NCI-H128 (cell line): ENCODE measurements at regions not wholly inside any gene's neighbourhood (a gene's known extent, or its start where the extent isn't known, plus 50 kb on each side); places are given as distances from the start of the nearest gene placed in this dataset.

ENCODE experiments used
- DNase-seq: peaks from one replicate; lab custom pipeline; 2025; ENCODE audit not compliant: unreplicated experiment; lab: John Stamatoyannopoulos, UW

DNA sequence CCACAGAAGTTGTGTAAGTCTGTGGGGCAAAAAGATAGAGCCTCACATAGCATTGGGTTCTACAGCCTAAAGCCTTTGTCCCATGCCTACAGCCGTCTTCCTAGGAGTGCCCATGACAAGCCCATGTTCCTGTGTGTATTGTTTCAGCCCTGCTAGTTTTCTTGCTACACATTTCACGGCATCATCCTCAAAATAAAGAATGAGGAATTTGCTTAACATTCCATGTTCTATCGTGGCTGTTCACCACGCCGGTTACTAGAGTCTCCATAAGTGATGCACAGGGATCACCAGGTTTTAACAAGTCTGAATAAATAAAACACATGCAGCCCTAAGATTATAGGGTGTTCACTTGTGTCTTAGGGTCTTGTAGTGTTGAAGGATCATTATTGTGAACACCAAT, 87.4 kb upstream of the NGF start:
- no peak for DNase-seq

- DNase-seq: no peak
Observed at GRCh38 chr1:115423776-115424175, 85.7 kb upstream of the NGF start.

DNA sequence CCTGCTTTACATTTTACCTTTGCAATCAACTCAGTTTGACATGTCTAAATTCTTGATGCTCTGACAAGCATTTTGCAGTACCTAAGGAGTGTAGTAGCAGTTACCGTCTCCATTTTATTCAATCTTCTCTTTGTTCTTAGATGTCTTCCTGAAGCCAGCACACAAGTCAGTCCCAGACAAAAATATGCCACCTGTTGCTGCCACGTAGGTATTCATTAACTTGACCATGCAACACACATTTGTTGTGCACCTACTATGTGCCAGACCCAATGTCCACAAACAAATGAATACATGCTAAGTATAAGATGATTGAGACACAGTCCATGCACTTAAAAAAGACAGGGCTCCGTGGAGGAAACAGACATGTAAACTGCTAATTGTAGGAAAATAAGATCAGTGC, 81.5 kb upstream of the NGF start:
- DNase-seq: no peak

DNA sequence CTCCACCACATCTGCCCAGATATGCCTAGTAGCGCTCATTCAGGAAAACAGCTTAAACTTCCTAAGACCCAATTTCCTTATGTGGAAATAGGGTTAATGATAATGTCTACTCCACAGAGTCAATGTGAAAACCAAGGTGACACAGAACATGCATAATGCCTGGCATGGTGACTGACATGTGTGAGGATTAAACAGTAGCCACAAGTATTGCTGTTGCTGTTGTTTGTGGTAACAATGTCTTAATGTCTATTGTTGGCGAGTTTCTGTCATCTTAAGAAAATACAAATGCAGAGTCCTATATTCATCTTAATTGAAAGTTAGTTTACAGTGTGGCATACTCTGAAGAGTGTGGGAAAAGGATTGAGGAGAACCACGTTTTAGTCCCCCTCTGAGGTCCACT, 75.6 kb upstream of the NGF start:
- no peak for DNase-seq

DNA sequence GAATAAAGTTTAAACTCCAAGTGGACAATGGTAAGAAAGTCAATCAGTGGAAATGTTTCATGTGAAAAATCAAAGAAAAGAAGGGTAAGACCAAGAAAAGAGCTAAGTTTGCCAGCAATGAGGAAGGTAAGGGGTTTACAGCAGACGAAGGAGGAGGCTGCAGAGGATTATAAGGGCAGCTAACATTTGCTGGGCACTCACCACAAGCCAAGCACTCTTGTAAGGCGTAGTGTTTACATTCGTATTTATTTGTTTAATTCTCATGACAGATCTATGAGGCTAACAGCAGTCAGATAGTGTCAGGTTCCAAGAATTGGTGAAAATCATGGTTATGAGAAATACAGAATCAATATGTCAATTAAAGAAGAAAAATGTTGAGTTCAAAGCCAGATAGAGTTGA, 75.2 kb upstream of the NGF start:
- no peak for DNase-seq

DNA sequence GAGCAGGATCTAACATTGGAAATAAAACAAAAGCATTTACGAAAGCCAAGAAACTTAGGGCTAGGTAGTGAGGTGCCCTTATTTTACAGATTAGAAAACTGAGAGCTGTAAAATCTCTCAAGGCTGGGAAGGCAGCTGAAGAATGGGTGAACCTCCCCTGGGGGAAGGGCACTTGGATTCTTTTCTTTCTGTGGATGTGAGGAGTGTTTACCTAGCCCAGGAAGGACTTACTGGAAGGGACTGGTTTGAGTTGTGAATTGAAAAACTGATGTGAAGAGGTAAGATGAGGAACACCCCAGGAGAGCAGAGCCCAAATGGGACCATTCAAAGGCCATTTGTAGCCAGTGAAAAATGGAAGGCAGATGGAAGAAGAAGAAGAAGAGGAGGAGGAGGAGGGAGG, 74.7 kb upstream of the NGF start:
- no peak for DNase-seq

- no peak for DNase-seq
Observed at GRCh38 chr1:115412286-115412685, 74.2 kb upstream of the NGF start.

DNA sequence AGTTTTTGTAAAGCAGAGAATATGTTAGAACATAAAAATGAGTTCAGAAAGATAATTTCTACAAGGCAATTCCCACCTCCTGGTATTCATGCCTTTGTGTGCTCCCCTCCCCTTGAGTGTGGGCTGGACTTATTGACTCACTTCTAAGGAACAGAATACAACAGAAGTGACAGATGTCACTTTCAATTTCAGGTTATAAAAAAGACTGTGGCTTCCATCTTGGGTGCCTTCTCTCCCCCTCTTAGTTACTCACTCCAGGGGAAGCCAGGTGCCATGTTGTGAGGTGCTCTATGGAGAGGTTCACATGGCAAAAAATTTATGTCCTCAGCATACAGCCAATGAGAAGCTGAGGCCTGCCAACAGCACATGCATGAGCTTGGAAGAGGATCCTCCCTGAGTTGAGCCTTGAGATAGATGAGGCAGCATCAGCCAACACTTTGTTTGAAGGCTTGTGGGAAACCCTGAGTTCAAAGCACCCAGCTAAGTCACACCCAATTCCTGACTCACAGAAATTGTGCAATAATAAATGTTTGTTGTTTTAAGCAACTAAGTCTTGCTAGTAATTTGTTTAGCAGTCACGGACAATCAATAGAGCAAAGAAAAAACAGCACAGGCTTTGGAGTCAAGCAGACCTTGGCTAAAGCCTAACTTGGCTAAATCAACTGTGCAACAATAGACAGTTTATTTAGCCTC, 73.5 kb upstream of the NGF start:
- no peak for DNase-seq

- no peak for DNase-seq
Observed at GRCh38 chr1:115409094-115410015, 71.3 kb upstream of the NGF start.

- no peak for DNase-seq
Observed at GRCh38 chr1:115408533-115408932, 70.5 kb upstream of the NGF start.

- no peak for DNase-seq
Observed at GRCh38 chr1:115404911-115405310, 66.9 kb upstream of the NGF start.

DNA sequence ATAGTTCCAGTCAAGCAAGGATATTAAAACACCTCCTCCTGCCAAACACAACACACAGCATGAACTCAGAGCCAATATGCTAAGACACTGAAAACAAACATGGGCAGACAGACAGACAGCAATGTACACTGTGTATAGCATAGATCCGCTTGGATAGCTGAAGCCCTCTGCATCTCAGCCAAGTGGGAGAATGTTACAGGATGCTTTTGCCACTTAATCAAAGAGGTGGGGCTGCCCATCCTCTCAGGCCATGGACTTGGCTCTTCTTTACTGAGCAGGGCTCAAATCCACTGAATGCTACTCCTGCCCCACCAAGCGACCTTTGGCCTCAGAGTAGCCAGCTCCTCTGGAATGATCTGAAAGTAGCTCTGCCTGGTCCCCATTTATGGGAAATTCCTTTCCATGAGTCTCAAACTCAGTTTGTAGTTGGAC, 64.7 kb upstream of the NGF start:
- no peak for DNase-seq

GRCh38 chr1:115401676-115402075, 63.6 kb upstream of the NGF start:
- DNase-seq: no peak

DNA sequence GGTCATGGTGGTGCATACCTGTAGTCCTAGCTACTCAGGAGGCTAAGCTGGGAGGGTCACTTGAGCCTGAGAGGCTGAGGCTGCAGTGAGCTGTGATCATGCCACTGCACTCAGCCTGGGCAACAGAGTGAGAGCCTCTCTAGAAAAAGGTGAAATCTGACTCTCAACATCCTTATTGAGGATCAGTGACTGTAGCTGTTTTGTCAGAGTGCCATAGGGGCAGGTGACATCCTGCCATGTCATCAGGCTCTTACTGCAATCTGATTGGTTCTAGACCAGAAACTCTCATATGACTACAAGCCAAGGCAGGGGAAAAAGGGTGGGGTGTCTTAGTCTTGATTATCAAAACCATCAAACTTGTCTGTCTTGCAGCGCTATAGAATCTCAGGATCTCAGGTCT, 62.8 kb upstream of the NGF start:
- no peak for DNase-seq

GRCh38 chr1:115400426-115400825, 62.4 kb upstream of the NGF start:
- DNase-seq: no peak

DNA sequence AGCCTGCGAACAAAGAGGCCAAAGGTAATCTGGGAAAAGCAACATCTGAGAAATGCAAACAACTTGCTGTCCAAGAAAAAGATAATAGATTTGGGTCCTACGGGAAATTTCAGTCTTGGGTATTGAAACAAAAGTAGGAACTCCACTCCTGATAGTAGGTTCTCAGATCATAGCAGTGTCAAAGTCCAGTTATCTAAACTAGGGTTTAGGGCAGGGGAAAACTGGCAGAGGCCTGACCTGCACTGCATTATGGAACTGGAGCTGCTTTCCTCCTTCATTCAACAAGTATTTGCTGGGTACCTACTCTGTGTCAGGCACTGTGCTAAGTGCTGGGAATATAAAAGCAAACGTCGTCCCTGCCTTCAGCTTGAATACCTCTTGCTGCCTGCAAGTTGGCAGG, 60.7 kb upstream of the NGF start:
- no peak for DNase-seq
